ACC112 (cell line): ENCODE measurements at regions not wholly inside any gene's neighbourhood (a gene's known extent, or its start where the extent isn't known, plus 50 kb on each side); places are given as distances from the start of the nearest gene placed in this dataset.
A peak's percentile ranks its signal among the peaks of the same experiment; 100 is the strongest.

Source experiments
- H2AFZ ChIP-seq: fragments of 200-600 bp; sonication (generic); one replicate; pipeline ENCODE4 v1.6.0; 2017; ENCODE audit warnings: antibody characterized with exemption, low read length; ENCODE audit not compliant: unreplicated experiment
- H3K27ac ChIP-seq: fragments of 200-600 bp; sonication (generic); 2 replicates; pipeline ENCODE4 v1.5.1; 2014; ENCODE audit warnings: low read depth, mild to moderate bottlenecking, antibody characterized with exemption, low read length, moderate library complexity
- H3K27me3 ChIP-seq: fragments of 200-600 bp; sonication (generic); 2 replicates; pipeline ENCODE4 v1.6.1; 2014; ENCODE audit warnings: mild to moderate bottlenecking, antibody characterized with exemption, low read length, moderate library complexity, mixed read lengths; ENCODE audit not compliant: insufficient read depth
- H3K36me3 ChIP-seq: fragments of 200-600 bp; sonication (generic); 2 replicates; pipeline ENCODE4 v1.6.1; 2016; ENCODE audit warnings: mild to moderate bottlenecking, antibody characterized with exemption, low read length, moderate library complexity, mixed read lengths; ENCODE audit not compliant: insufficient read depth
- H3K4me1 ChIP-seq: fragments of 200-600 bp; sonication (generic); one replicate; pipeline ENCODE4 v1.6.1; 2016; ENCODE audit warnings: low read length, mixed read lengths; ENCODE audit not compliant: insufficient read depth, unreplicated experiment, control insufficient read depth
- H3K4me3 ChIP-seq: fragments of 200-600 bp; sonication (generic); 2 replicates; pipeline ENCODE4 v1.5.1; 2014; ENCODE audit warnings: mild to moderate bottlenecking, low read depth, low read length
- H3K79me2 ChIP-seq: fragments of 200-600 bp; sonication (generic); one replicate; pipeline ENCODE4 v1.6.0; 2016; ENCODE audit warnings: low read length; ENCODE audit not compliant: control insufficient read depth, unreplicated experiment, insufficient read depth

DNA sequence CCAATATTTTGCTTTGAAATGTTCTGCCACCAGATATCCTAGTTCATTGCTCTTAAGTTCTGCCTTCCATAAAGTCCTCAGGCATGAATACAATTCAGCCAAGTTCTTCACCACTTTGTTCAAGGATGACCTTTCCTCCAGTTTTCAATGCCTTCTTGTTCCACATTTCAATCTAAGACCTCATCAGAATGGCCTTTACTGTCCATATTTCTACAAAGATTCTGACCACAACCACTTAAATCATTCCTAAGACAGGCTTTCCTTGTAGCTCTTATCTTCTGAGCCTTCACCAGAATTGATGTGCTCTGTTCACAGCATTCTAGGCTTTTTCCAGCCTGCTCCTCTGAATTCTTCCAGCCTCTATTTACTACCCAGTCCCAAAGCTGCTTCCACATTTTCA lies 319.0 kb downstream of the HACE1 start:
- H3K4me1 ChIP-seq, result peaks cover 9% of the 10 kb centered on the region
- no peak overlapping the region for H2AFZ ChIP-seq
- no peaks in the 10 kb centered on the region for H3K27me3 ChIP-seq
- H3K4me3 ChIP-seq, result no peak overlapping the region
- H3K79me2 ChIP-seq, result no peaks in the 10 kb centered on the region
- no peaks in the 10 kb centered on the region for H3K36me3 ChIP-seq
- H3K27ac ChIP-seq, result no peak overlapping the region

DNA sequence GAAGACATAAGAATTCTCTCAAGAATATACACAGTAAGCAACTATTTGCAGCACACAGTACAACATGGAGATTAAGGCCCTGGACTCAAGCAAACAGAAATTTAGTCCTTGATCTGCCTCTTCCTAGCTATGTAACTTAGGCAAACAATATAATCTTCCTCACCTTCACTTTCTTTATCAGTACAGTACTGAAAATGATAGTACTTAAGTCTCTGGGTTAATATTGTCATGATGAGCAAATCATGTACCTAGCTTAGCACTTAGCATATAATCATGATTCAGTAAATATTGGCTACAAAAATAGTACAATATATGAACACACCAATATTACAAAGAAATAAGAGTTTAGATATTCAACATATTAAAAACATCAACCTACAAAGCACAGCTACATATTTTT lies 320.5 kb downstream of the HACE1 start:
- Histone ChIP-seq H3K4me3 (no peak overlapping the region), H3K4me1 (peaks cover 12% of the 10 kb centered on the region), H3K36me3 (no peaks in the 10 kb centered on the region), H3K79me2 (no peaks in the 10 kb centered on the region), H3K27ac (no peak overlapping the region), H3K27me3 (no peaks in the 10 kb centered on the region), H2AFZ (no peak overlapping the region)

- Histone ChIP-seq H3K27me3 (no peaks in the 10 kb centered on the region), H2AFZ (no peak overlapping the region)
These were observed 321.8 kb downstream of the HACE1 start for GRCh38 chr6:104537872-104538271.

DNA sequence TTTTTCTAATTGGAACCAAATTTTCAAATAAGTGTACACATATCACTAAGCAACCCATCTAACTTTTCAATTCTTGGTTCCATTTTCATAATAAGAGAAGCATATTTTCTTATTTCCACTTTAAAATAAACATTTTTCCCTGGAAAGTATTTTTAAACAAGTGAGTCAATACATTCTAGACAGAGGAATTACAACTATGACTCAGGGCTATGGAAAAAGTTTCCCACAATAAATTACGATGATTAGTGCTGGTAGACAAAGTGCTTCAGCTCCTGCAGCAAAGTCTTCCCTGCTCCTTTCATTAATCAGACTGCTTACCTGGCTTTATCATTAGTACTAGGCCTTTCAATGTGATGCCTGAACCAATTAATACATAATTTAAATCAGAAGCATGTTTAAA lies 322.5 kb downstream of the HACE1 start:
- no peaks in the 10 kb centered on the region for H3K36me3 ChIP-seq
- peaks cover 23% of the 10 kb centered on the region for H3K4me1 ChIP-seq
- no peak overlapping the region for H3K4me3 ChIP-seq
- H3K79me2 ChIP-seq, result no peaks in the 10 kb centered on the region
- H2AFZ ChIP-seq, result no peak overlapping the region
- H3K27ac ChIP-seq, result no peak overlapping the region
- no peaks in the 10 kb centered on the region for H3K27me3 ChIP-seq

More at GRCh38 chr6:104537872-104538271, 321.8 kb downstream of the HACE1 start:
- Histone ChIP-seq H3K4me3 (no peak overlapping the region), H3K27ac (no peak overlapping the region), H3K36me3 (no peaks in the 10 kb centered on the region), H3K4me1 (peaks cover 22% of the 10 kb centered on the region), H3K79me2 (no peaks in the 10 kb centered on the region)

DNA sequence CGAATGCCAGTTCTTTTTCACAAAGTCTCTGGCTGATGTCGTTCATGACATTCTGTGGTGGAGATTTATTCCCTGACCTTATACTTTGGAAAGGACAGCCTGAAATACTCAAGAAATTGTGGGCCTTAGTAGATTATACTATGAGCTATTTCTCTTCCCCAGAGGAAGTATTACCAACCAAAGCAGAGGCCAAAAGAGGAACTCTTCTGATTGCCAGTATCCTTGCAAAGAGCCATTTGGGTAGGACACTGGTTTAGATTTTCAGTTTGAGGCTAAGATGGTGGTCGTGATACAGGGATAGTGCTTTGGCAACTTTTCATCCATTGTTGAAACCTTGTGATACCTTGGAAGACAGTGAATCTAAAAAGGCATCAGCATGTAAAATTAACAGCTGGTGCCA lies 327.3 kb downstream of the HACE1 start:
- Histone ChIP-seq H3K4me3 (no peak overlapping the region), H3K4me1 (peaks cover 21% of the 10 kb centered on the region), H3K79me2 (no peaks in the 10 kb centered on the region), H3K27me3 (no peaks in the 10 kb centered on the region), H2AFZ (no peak overlapping the region), H3K27ac (no peak overlapping the region), H3K36me3 (no peaks in the 10 kb centered on the region)

DNA sequence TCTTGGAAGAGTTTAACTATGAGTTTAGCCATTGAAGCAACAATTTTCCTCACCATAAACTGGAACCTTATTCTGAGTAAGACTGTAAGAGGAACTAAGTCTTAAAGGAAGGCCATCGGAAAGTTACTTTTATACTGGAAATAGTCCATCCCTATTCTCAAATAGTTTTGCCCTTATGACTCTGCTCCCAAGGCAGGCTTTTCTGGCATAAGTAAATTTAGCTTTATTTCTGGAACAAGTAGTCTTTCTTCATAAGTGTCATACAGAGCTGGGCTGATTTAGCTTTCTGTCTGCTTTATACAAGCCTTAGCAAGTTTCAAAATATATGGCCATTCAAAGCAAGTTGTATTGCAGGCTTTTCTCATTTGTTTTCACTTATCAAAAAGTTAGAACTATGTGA lies 328.1 kb downstream of the HACE1 start:
- Histone ChIP-seq H3K4me3 (no peak overlapping the region), H2AFZ (no peak overlapping the region), H3K4me1 (peaks cover 15% of the 10 kb centered on the region), H3K79me2 (no peaks in the 10 kb centered on the region), H3K36me3 (no peaks in the 10 kb centered on the region), H3K27ac (no peak overlapping the region), H3K27me3 (no peaks in the 10 kb centered on the region)

- no peak overlapping the region for H3K4me3 ChIP-seq
- no peaks in the 10 kb centered on the region for H3K36me3 ChIP-seq
- no peak overlapping the region for H2AFZ ChIP-seq
- H3K79me2 ChIP-seq, result no peaks in the 10 kb centered on the region
- peaks cover under 1% of the 10 kb centered on the region for H3K4me1 ChIP-seq
- no peak overlapping the region for H3K27ac ChIP-seq
- no peaks in the 10 kb centered on the region for H3K27me3 ChIP-seq
These were observed 331.8 kb downstream of the HACE1 start for GRCh38 chr6:104527761-104528415.

- Histone ChIP-seq H3K79me2 (no peaks in the 10 kb centered on the region), H3K36me3 (no peaks in the 10 kb centered on the region), H3K4me1 (no peaks in the 10 kb centered on the region), H2AFZ (no peak overlapping the region), H3K27ac (no peak overlapping the region), H3K27me3 (no peaks in the 10 kb centered on the region), H3K4me3 (no peak overlapping the region)
These were observed 332.4 kb downstream of the HACE1 start for GRCh38 chr6:104527311-104527710.

GRCh38 chr6:104526376-104526775 lies 333.3 kb downstream of the HACE1 start:
- no peak overlapping the region for H2AFZ ChIP-seq
- no peaks in the 10 kb centered on the region for H3K4me1 ChIP-seq
- no peaks in the 10 kb centered on the region for H3K27me3 ChIP-seq
- H3K27ac ChIP-seq, result no peak overlapping the region
- H3K4me3 ChIP-seq, result no peak overlapping the region
- H3K36me3 ChIP-seq, result no peaks in the 10 kb centered on the region
- H3K79me2 ChIP-seq, result no peaks in the 10 kb centered on the region

DNA sequence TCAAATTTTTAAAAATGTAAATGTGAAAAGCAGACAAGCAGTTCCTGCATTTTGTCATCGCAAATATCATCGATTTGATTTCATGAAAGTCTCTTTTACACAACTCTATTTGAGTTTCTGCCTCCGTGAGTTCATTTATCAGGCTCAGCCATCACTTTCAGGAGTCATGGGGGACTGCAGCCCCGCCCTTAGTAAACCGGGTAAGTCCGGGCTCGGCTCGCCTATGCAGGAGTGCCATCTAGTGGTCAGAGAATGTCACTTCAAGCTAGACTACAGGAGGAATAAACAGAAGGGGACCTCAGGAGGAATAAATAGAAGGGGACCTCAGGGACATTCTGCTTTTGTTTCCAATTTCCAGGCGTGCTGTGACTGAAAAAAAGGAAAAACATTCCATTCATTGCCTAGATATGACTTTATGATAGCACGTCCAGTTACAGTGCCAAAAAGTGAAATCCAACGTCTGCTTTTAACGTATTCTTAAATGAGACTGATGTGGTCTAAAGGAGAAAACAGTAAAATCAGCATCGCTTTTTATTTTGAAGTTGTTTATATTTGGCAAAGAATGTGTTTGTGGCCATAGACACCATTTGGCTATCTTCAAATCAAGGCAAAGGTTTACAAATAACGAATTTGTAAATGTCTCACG lies 333.9 kb downstream of the HACE1 start:
- Histone ChIP-seq H3K4me1 (no peaks in the 10 kb centered on the region), H3K36me3 (no peaks in the 10 kb centered on the region), H3K27me3 (no peaks in the 10 kb centered on the region), H3K79me2 (no peaks in the 10 kb centered on the region), H3K4me3 (peak overlapping the region; percentile 62), H2AFZ (peak overlapping the region; percentile 89), H3K27ac (no peak overlapping the region)

DNA sequence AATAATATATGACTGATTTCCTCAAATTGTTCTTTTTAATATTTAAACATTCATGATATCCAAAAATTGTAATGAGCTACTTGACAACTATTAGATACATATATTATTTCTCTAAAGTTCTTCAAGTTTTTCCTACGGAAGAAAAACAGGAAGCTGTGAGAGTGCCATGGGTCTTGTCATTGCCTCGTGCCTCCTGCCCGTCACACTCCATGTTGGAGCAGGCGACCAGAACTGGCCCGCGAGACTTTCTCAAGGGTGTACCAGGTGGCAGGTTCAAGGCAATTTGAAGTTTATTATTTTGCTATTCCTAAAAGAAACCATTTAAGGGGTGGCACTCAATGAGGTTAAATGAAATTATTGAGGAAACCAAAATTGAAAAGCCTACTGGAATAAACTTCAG lies 337.2 kb downstream of the HACE1 start:
- Histone ChIP-seq H3K4me1 (no peaks in the 10 kb centered on the region), H2AFZ (no peak overlapping the region), H3K79me2 (no peaks in the 10 kb centered on the region), H3K27me3 (peaks cover 12% of the 10 kb centered on the region), H3K36me3 (no peaks in the 10 kb centered on the region), H3K4me3 (no peak overlapping the region), H3K27ac (no peak overlapping the region)
